HK-2 (cell line): ENCODE measurements at regions not wholly inside any gene's neighbourhood (a gene's known extent, or its start where the extent isn't known, plus 50 kb on each side); places are given as distances from the start of the nearest gene placed in this dataset.
"Not testable (repeated sequence)": the region's sequence is repeated elsewhere in the genome, so short reads cannot be mapped to it uniquely, and the experiment has no call there.

Experiments
- DNase-seq: peaks from one replicate; pipeline ENCODE4 v3.0.0-alpha.2; 2018; ENCODE audit not compliant: unreplicated experiment

- no peak for DNase-seq
Measured at GRCh38 chr3:194946091-194946490, 260.4 kb downstream of the FAM43A start.

GRCh38 chr3:194949592-194949991 lies 263.9 kb downstream of the FAM43A start:
- DNase-seq, result no peak

GRCh38 chr3:194950906-194951628 lies 265.4 kb downstream of the FAM43A start:
- no peak for DNase-seq

GRCh38 chr3:194951629-194951920 lies 265.9 kb downstream of the FAM43A start:
- DNase-seq, result not testable (repeated sequence)

- no peak for DNase-seq
Measured at GRCh38 chr3:194951931-194952582, 266.4 kb downstream of the FAM43A start.

GRCh38 chr3:194952841-194953241 lies 267.2 kb downstream of the FAM43A start:
- no peak for DNase-seq

- DNase-seq, result no peak
Measured at GRCh38 chr3:194953291-194953690, 267.6 kb downstream of the FAM43A start.

GRCh38 chr3:194955546-194955945 lies 269.9 kb downstream of the FAM43A start:
- DNase-seq, result no peak

- DNase-seq, result no peak
Measured at GRCh38 chr3:194955979-194956696, 270.5 kb downstream of the FAM43A start.

- DNase-seq, result no peak
Measured at GRCh38 chr3:194956697-194957396, 271.2 kb downstream of the FAM43A start.

GRCh38 chr3:194957743-194958240 lies 272.1 kb downstream of the FAM43A start:
- no peak for DNase-seq

- no peak for DNase-seq
Measured at GRCh38 chr3:194959217-194959616, 273.5 kb downstream of the FAM43A start.

GRCh38 chr3:194959666-194960065 lies 274.0 kb downstream of the FAM43A start:
- not testable (repeated sequence) for DNase-seq

GRCh38 chr3:194960446-194961032 lies 274.9 kb downstream of the FAM43A start:
- DNase-seq, result no peak

GRCh38 chr3:194961149-194961548 lies 275.5 kb downstream of the FAM43A start:
- DNase-seq, result no peak

GRCh38 chr3:194961571-194961970 lies 275.9 kb downstream of the FAM43A start:
- no peak for DNase-seq

- DNase-seq, result no peak
Measured at GRCh38 chr3:194962056-194962455, 276.4 kb downstream of the FAM43A start.

GRCh38 chr3:194964809-194965208 lies 279.1 kb downstream of the FAM43A start:
- DNase-seq, result no peak

- no peak for DNase-seq
Measured at GRCh38 chr3:194967151-194968117, 281.8 kb downstream of the FAM43A start.

GRCh38 chr3:194970066-194970465 lies 284.4 kb downstream of the FAM43A start:
- no peak for DNase-seq

GRCh38 chr3:194971009-194971408 lies 285.3 kb downstream of the FAM43A start:
- no peak for DNase-seq
